ENCODE measurements at regions not wholly inside any gene's neighbourhood (a gene's known extent, or its start where the extent isn't known, plus 50 kb on each side); places are given as distances from the start of the nearest gene placed in this dataset.

DNA sequence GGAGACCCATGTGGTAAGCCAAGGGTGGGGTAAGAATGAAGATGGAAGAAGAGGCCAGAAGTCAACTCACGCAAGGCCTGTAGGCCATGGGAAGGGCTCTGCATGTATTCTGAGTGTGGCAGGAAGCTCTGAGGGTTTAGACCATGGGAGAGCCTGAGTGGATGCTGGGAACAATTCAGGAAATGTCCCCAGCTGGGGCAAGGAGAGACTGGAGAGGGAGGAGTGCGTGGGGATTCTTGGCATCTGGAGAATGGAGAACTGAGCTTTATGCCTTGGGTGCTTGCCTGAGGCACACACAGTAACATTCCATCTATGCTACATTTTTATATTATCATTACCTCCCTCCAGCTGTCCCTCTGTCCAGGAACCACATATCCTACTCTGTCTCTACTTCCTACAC lies 50.4 kb upstream of the CD82 start:
- TF ChIP-seq, protein P1, sequence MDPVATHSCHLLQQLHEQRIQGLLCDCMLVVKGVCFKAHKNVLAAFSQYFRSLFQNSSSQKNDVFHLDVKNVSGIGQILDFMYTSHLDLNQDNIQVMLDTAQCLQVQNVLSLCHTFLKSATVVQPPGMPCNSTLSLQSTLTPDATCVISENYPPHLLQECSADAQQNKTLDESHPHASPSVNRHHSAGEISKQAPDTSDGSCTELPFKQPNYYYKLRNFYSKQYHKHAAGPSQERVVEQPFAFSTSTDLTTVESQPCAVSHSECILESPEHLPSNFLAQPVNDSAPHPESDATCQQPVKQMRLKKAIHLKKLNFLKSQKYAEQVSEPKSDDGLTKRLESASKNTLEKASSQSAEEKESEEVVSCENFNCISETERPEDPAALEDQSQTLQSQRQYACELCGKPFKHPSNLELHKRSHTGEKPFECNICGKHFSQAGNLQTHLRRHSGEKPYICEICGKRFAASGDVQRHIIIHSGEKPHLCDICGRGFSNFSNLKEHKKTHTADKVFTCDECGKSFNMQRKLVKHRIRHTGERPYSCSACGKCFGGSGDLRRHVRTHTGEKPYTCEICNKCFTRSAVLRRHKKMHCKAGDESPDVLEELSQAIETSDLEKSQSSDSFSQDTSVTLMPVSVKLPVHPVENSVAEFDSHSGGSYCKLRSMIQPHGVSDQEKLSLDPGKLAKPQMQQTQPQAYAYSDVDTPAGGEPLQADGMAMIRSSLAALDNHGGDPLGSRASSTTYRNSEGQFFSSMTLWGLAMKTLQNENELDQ (CRISPR knock-in tag; IDR thresholded peaks at IDR 0.05; ENCODE audit: borderline replicate concordance) = no peak
- TF ChIP-seq NCOR1 (IDR thresholded peaks at IDR 0.05; ENCODE audit: borderline replicate concordance, low read length) (no peak), GATAD2A (CRISPR knock-in tag; IDR thresholded peaks at IDR 0.05) (no peak), HMG20B (CRISPR knock-in tag; conservative IDR thresholded peaks at IDR 0.05) (no peak), SP1 (IDR thresholded peaks at IDR 0.05) (no peak), SP1 (CRISPR knock-in tag; IDR thresholded peaks at IDR 0.05) (no peak), POLR2A (IDR thresholded peaks at IDR 0.05; ENCODE audit: insufficient read depth in 1 of 2, low read depth in 2 of 2, low read length in 2 of 2) (no peak), RNF2 (conservative IDR thresholded peaks at IDR 0.05; ENCODE audit: low read depth) (no peak), ZNF121 (CRISPR knock-in tag; IDR thresholded peaks at IDR 0.05) (no peak), TAF1 (CRISPR knock-in tag; IDR thresholded peaks at IDR 0.05) (no peak)
- TF ChIP-seq, protein P2, sequence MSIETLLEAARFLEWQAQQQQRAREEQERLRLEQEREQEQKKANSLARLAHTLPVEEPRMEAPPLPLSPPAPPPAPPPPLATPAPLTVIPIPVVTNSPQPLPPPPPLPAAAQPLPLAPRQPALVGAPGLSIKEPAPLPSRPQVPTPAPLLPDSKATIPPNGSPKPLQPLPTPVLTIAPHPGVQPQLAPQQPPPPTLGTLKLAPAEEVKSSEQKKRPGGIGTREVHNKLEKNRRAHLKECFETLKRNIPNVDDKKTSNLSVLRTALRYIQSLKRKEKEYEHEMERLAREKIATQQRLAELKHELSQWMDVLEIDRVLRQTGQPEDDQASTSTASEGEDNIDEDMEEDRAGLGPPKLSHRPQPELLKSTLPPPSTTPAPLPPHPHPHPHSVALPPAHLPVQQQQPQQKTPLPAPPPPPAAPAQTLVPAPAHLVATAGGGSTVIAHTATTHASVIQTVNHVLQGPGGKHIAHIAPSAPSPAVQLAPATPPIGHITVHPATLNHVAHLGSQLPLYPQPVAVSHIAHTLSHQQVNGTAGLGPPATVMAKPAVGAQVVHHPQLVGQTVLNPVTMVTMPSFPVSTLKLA (IDR thresholded peaks at IDR 0.05) = no peak
- TF ChIP-seq, protein P3, sequence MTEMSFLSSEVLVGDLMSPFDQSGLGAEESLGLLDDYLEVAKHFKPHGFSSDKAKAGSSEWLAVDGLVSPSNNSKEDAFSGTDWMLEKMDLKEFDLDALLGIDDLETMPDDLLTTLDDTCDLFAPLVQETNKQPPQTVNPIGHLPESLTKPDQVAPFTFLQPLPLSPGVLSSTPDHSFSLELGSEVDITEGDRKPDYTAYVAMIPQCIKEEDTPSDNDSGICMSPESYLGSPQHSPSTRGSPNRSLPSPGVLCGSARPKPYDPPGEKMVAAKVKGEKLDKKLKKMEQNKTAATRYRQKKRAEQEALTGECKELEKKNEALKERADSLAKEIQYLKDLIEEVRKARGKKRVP (CRISPR knock-in tag; IDR thresholded peaks at IDR 0.05) = no peak
